Mucosa of descending colon (tissue), 3 donors: ENCODE measurements at regions not wholly inside any gene's neighbourhood (a gene's known extent, or its start where the extent isn't known, plus 50 kb on each side); places are given as distances from the start of the nearest gene placed in this dataset.

Source experiments
- ATAC-seq: fragments of 200-7000 bp; cut with Tn5 transposase; one replicate; pipeline ENCODE4 v1.9.1; 2020; ENCODE audit warnings: mild to moderate bottlenecking, moderate library complexity
- DNase-seq, 3 donors: peaks; one replicate each; pipeline ENCODE4 v3.0.0-alpha.2; 2020
- H3K36me3 ChIP-seq: fragments of 200-600 bp; one replicate; pipeline ENCODE4 v1.8.0; 2021; ENCODE audit warnings: low read depth, mild to moderate bottlenecking
- H3K4me1 ChIP-seq: fragments of 200-600 bp; one replicate; pipeline ENCODE4 v1.8.0; 2021; ENCODE audit warnings: low read depth, mild to moderate bottlenecking
- H3K4me3 ChIP-seq: fragments of 200-600 bp; one replicate; pipeline ENCODE4 v1.8.0; 2021; ENCODE audit warnings: mild to moderate bottlenecking
- H3K9me3 ChIP-seq: fragments of 200-600 bp; one replicate; pipeline ENCODE4 v1.8.0; 2021; ENCODE audit warnings: mild to moderate bottlenecking
- CTCF ChIP-seq: fragments of 200-600 bp; IDR thresholded peaks from one replicate; pipeline ENCODE4 v1.8.0; 2022; ENCODE audit warnings: antibody characterized with exemption, mild to moderate bottlenecking
- intact Hi-C, 2 donors: fragments of 100-400 bp; cut with DNase I in 1 of 2; cut with micrococcal nuclease in 1 of 2; formaldehyde crosslinking; loops; one replicate each; pipeline versions ENCODE4 v1.11.0 to v1.11.1; 2022; cut with DNase I, micrococcal nuclease
- donor health status: DM: no; HTN: no; CAD: no; lungs with moderate emphysema.
- donor health status: DM: no; HTN: no; CAD: no.
- donor health status: DM: no; HTN: yes; CAD: no.

GRCh38 chr2:457792-458424, 170.0 kb upstream of the ALKAL2 start:
- no peak for TF ChIP-seq CTCF
- no peaks in the 10 kb centered on the region for H3K4me1 ChIP-seq
- H3K36me3 ChIP-seq: no peaks in the 10 kb centered on the region
- no peak overlapping the region for H3K4me3 ChIP-seq
- H3K9me3 ChIP-seq: no peaks in the 10 kb centered on the region
- intact Hi-C loops: no loop called here
- DNase-seq (no peak), ATAC-seq (no peak)

GRCh38 chr2:457262-457661, 169.4 kb upstream of the ALKAL2 start:
- Histone ChIP-seq H3K36me3 (no peaks in the 10 kb centered on the region), H3K9me3 (no peaks in the 10 kb centered on the region), H3K4me1 (no peaks in the 10 kb centered on the region), H3K4me3 (no peak overlapping the region)
- intact Hi-C loops: no loop called here
- no peak for TF ChIP-seq CTCF
- no peak for DNase-seq
- no peak for ATAC-seq

GRCh38 chr2:455913-456312, 168.0 kb upstream of the ALKAL2 start:
- DNase-seq (no peak), ATAC-seq (no peak)
- Histone ChIP-seq H3K4me1 (no peaks in the 10 kb centered on the region), H3K4me3 (no peak overlapping the region), H3K9me3 (no peaks in the 10 kb centered on the region), H3K36me3 (no peaks in the 10 kb centered on the region)
- intact Hi-C loops: no loop called here
- TF ChIP-seq CTCF: no peak

- no peaks in the 10 kb centered on the region for H3K9me3 ChIP-seq
- TF ChIP-seq CTCF: no peak
- DNase-seq (no peak), ATAC-seq (peak; percentile 30)
- intact Hi-C loops: no loop called here
- H3K4me3 ChIP-seq: no peak overlapping the region
- H3K36me3 ChIP-seq: no peaks in the 10 kb centered on the region
- no peaks in the 10 kb centered on the region for H3K4me1 ChIP-seq
These were observed 167.3 kb upstream of the ALKAL2 start for GRCh38 chr2:455015-455705.

GRCh38 chr2:453132-453531, 165.2 kb upstream of the ALKAL2 start:
- ATAC-seq (no peak), DNase-seq (no peak)
- intact Hi-C loops: no loop called here
- Histone ChIP-seq H3K4me1 (no peaks in the 10 kb centered on the region), H3K36me3 (no peaks in the 10 kb centered on the region), H3K4me3 (no peak overlapping the region), H3K9me3 (no peaks in the 10 kb centered on the region)
- TF ChIP-seq CTCF: no peak
